Mucosa of descending colon (tissue), 3 donors: ENCODE measurements at regions not wholly inside any gene's neighbourhood (a gene's known extent, or its start where the extent isn't known, plus 50 kb on each side); places are given as distances from the start of the nearest gene placed in this dataset.

ENCODE experiments used
- ATAC-seq: fragments of 200-7000 bp; cut with Tn5 transposase; one replicate; pipeline ENCODE4 v1.9.1; 2020; ENCODE audit warnings: mild to moderate bottlenecking, moderate library complexity
- DNase-seq, 3 donors: peaks; one replicate each; pipeline ENCODE4 v3.0.0-alpha.2; 2020
- H3K36me3 ChIP-seq: fragments of 200-600 bp; one replicate; pipeline ENCODE4 v1.8.0; 2021; ENCODE audit warnings: low read depth, mild to moderate bottlenecking
- H3K4me1 ChIP-seq: fragments of 200-600 bp; one replicate; pipeline ENCODE4 v1.8.0; 2021; ENCODE audit warnings: low read depth, mild to moderate bottlenecking
- H3K4me3 ChIP-seq: fragments of 200-600 bp; one replicate; pipeline ENCODE4 v1.8.0; 2021; ENCODE audit warnings: mild to moderate bottlenecking
- H3K9me3 ChIP-seq: fragments of 200-600 bp; one replicate; pipeline ENCODE4 v1.8.0; 2021; ENCODE audit warnings: mild to moderate bottlenecking
- intact Hi-C, 2 donors: fragments of 100-400 bp; cut with DNase I in 1 of 2; cut with micrococcal nuclease in 1 of 2; formaldehyde crosslinking; loops; one replicate each; pipeline versions ENCODE4 v1.11.0 to v1.11.1; 2022; cut with DNase I, micrococcal nuclease
- TF ChIP-seq, protein P1 (sequence below): fragments of 200-600 bp; IDR thresholded peaks from one replicate; pipeline ENCODE4 v1.8.0; 2022; ENCODE audit warnings: antibody characterized with exemption, mild to moderate bottlenecking
- donor health status: DM: no; HTN: no; CAD: no; lungs with moderate emphysema.
- donor health status: DM: no; HTN: no; CAD: no.
- donor health status: DM: no; HTN: yes; CAD: no.

GRCh38 chr13:99725644-99726043 lies 224.4 kb downstream of the TM9SF2 start:
- no peak overlapping the region for H3K4me3 ChIP-seq
- no peaks in the 10 kb centered on the region for H3K9me3 ChIP-seq
- ATAC-seq (no peak), DNase-seq (no peak)
- no peaks in the 10 kb centered on the region for H3K4me1 ChIP-seq
- no peaks in the 10 kb centered on the region for H3K36me3 ChIP-seq
- TF ChIP-seq, protein P1, sequence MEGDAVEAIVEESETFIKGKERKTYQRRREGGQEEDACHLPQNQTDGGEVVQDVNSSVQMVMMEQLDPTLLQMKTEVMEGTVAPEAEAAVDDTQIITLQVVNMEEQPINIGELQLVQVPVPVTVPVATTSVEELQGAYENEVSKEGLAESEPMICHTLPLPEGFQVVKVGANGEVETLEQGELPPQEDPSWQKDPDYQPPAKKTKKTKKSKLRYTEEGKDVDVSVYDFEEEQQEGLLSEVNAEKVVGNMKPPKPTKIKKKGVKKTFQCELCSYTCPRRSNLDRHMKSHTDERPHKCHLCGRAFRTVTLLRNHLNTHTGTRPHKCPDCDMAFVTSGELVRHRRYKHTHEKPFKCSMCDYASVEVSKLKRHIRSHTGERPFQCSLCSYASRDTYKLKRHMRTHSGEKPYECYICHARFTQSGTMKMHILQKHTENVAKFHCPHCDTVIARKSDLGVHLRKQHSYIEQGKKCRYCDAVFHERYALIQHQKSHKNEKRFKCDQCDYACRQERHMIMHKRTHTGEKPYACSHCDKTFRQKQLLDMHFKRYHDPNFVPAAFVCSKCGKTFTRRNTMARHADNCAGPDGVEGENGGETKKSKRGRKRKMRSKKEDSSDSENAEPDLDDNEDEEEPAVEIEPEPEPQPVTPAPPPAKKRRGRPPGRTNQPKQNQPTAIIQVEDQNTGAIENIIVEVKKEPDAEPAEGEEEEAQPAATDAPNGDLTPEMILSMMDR, result no peak
- intact Hi-C loops, result no loop called here

- H3K4me3 ChIP-seq, result no peak overlapping the region
- no peak for DNase-seq
- peak; percentile 77 for ATAC-seq
- no peaks in the 10 kb centered on the region for H3K36me3 ChIP-seq
- no peaks in the 10 kb centered on the region for H3K9me3 ChIP-seq
- TF ChIP-seq, protein P1, result no peak
- intact Hi-C loops, result no loop called here
- H3K4me1 ChIP-seq, result no peaks in the 10 kb centered on the region
These were observed 223.6 kb downstream of the TM9SF2 start for GRCh38 chr13:99724633-99725517.

DNA sequence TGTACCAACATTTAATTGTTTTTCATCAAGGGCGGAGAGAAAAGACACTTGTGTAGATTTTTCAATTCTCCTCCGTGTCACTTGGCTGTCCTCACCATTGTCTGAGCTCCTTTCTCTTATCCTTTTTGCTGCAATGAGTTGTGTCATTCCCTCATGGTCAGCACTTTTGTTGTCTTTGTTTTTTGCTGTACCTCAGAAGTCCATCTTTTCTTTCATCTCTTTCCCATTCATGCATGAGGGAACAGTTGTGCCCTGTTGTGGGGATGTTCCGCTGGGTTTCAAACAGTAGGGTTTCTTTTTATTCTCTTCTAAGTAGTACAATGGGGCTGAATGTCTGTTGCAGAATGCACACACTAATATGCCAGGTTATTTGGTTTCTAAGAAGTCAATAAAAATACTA lies 222.6 kb downstream of the TM9SF2 start:
- no peak for DNase-seq
- H3K9me3 ChIP-seq, result no peaks in the 10 kb centered on the region
- ATAC-seq, result no peak
- no peaks in the 10 kb centered on the region for H3K36me3 ChIP-seq
- TF ChIP-seq, protein P1, result no peak
- H3K4me3 ChIP-seq, result no peak overlapping the region
- intact Hi-C loops, result no loop called here
- no peaks in the 10 kb centered on the region for H3K4me1 ChIP-seq

DNA sequence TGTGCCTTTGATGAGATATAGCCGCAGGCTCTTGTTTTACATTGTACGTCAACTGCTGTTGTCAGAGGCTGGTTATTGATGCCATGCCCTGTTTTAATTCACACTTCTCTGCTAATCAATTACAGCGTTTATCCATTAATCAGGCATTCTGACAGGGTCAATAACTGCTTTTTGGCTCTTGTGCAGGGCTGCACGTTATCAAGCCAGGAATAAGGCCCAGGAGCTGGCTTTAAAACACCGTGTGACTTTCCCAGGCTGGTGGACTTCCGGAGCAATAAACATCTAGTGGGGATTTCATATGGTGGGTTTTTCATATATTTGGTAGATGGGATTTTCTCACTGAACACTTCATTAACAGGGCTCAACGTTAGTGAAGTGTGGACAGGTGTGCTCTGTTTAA lies 221.7 kb downstream of the TM9SF2 start:
- Histone ChIP-seq H3K4me3 (no peak overlapping the region), H3K36me3 (no peaks in the 10 kb centered on the region), H3K9me3 (no peaks in the 10 kb centered on the region), H3K4me1 (no peaks in the 10 kb centered on the region)
- DNase-seq (no peak), ATAC-seq (no peak)
- TF ChIP-seq, protein P1, result no peak
- intact Hi-C loops, result no loop called here

DNA sequence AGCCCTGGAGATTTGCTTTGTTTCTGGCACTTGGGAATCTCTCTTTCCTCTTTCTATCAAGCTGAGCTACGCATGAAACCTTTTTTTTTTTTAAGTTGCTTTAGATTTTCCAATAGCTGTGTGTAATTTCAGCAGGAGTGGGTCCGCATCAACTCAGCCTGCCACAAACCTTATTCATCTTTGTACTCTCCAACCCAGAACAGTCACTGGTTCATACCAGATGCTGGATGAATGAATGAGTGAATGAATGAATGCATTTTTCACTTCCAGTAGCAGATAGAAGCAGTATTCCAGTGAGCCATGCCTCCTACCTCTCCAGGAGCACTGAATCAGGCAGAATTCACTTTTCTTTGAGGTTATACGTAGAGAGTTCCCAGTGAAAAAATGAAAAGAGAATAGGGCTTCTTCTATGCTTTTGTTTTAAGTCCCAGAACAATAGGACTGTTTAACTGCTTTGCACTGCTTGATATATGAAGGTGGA lies 221.1 kb downstream of the TM9SF2 start:
- Histone ChIP-seq H3K4me3 (no peak overlapping the region), H3K4me1 (no peaks in the 10 kb centered on the region), H3K36me3 (no peaks in the 10 kb centered on the region), H3K9me3 (no peaks in the 10 kb centered on the region)
- DNase-seq (no peak), ATAC-seq (no peak)
- intact Hi-C loops, result no loop called here
- TF ChIP-seq, protein P1, result no peak
